ENCODE measurements at regions not wholly inside any gene's neighbourhood (a gene's known extent, or its start where the extent isn't known, plus 50 kb on each side); places are given as distances from the start of the nearest gene placed in this dataset.

DNA sequence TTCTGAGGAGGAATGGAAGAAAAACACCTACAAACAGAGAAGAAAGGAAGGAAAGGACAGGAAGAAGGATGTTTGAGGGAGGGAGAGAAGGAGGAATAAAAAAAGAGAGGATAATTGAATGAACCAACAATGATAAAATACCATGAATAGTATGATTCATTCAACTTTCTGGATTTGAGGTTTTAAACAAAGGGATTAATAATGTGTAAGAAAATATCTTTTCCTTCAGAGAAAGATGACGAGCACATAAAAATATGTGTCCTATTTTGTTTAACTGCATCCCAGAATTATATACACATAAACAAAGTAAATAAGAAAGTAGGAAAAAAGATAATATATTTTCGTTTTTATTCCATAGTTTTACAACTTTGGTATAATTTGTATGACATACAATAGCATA is 1380.4 kb downstream of the STIM2 start:
- TF ChIP-seq, protein P1, sequence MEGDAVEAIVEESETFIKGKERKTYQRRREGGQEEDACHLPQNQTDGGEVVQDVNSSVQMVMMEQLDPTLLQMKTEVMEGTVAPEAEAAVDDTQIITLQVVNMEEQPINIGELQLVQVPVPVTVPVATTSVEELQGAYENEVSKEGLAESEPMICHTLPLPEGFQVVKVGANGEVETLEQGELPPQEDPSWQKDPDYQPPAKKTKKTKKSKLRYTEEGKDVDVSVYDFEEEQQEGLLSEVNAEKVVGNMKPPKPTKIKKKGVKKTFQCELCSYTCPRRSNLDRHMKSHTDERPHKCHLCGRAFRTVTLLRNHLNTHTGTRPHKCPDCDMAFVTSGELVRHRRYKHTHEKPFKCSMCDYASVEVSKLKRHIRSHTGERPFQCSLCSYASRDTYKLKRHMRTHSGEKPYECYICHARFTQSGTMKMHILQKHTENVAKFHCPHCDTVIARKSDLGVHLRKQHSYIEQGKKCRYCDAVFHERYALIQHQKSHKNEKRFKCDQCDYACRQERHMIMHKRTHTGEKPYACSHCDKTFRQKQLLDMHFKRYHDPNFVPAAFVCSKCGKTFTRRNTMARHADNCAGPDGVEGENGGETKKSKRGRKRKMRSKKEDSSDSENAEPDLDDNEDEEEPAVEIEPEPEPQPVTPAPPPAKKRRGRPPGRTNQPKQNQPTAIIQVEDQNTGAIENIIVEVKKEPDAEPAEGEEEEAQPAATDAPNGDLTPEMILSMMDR (conservative IDR thresholded peaks at IDR 0.05) = no peak
- TF ChIP-seq EZH2 (IDR thresholded peaks at IDR 0.05; ENCODE audit: low read depth) = no peak
